OCI-LY3 (cell line): ENCODE measurements at regions not wholly inside any gene's neighbourhood (a gene's known extent, or its start where the extent isn't known, plus 50 kb on each side); places are given as distances from the start of the nearest gene placed in this dataset.

ENCODE experiments used
- CTCF ChIP-seq: fragments of 200-600, 300-600 bp; sonication (generic); IDR thresholded peaks from 2 replicates; pipeline ENCODE4 v1.5.1; 2014; ENCODE audit warnings: antibody characterized with exemption, low read length, low read depth
- EZH2phosphoT487 ChIP-seq: fragments of 200-600 bp; shearing (Covaris generic); IDR thresholded peaks from 2 replicates; pipeline ENCODE4 v1.6.1; 2018; ENCODE audit warnings: antibody characterized with exemption, mixed run types, low read depth

- no peak for TF ChIP-seq CTCF
- no peak for TF ChIP-seq EZH2phosphoT487
Observed at GRCh38 chr3:77868725-77869124, 828.8 kb downstream of the ROBO2 start.
